Chondrocyte (in vitro differentiated cells): ENCODE measurements at regions not wholly inside any gene's neighbourhood (a gene's known extent, or its start where the extent isn't known, plus 50 kb on each side); places are given as distances from the start of the nearest gene placed in this dataset.

Experiments
- DNase-seq: peaks from one replicate; pipeline ENCODE4 v3.0.0; 2021; ENCODE audit warnings: mixed read lengths, low spot score
- H3K27ac Mint-ChIP-seq: one replicate; pipeline ENCODE4 v1.8.0; 2021; ENCODE audit warnings: mild to moderate bottlenecking, moderate library complexity, mixed read lengths; ENCODE audit not compliant: unreplicated experiment
- H3K27me3 Mint-ChIP-seq: 2 replicates; pipeline ENCODE4 v1.8.0; 2021; ENCODE audit warnings: low read depth, mixed read lengths
- H3K36me3 Mint-ChIP-seq: 2 replicates; pipeline ENCODE4 v1.8.0; 2021; ENCODE audit warnings: low read depth, mixed read lengths
- H3K4me1 Mint-ChIP-seq: 2 replicates; pipeline ENCODE4 v1.8.0; 2021; ENCODE audit warnings: low read depth, mild to moderate bottlenecking, mixed read lengths
- H3K4me3 Mint-ChIP-seq: one replicate; pipeline ENCODE4 v1.8.0; 2021; ENCODE audit warnings: mild to moderate bottlenecking, moderate library complexity, mixed read lengths; ENCODE audit not compliant: unreplicated experiment
- H3K9me3 Mint-ChIP-seq: 2 replicates; pipeline ENCODE4 v1.8.0; 2021; ENCODE audit warnings: low read depth, mixed read lengths
- TF ChIP-seq, protein P1 (sequence below): fragments of 200-600 bp; sonication (generic); IDR thresholded peaks from 2 replicates; pipeline ENCODE4 v1.5.0; 2021; ENCODE audit warnings: antibody characterized with exemption, mild to moderate bottlenecking, moderate library complexity

DNA sequence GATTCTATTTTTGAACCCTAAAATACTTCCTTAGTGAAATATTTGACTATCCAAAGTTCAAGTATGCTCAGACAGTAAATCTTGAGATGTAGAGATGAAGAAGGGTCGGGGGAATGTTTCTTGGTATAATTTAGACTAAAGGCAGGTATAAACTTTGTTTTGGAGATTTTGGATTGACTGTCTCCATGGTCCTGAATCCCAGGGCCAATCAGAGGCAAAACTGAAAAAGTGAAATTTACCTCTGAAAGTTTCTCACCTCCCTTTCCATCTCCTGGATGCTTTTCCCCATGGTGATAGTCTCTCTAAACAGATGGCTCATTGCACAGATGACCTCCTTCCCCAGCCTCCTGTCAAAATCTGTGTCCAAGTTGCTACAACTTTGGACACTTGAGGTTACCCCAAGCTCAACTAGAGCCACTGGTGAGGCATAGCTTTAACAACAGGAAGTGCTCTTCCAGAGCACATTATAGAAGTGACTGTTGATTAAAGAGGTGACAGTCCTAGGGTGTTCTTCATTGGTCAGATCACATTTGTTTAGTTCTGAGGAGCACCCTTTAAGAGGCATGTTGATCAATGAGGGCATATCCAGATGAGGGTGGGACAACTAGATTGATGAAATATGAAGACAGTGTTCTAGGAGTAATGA, 128.4 kb downstream of the AKAP11 start:
- TF ChIP-seq, protein P1, sequence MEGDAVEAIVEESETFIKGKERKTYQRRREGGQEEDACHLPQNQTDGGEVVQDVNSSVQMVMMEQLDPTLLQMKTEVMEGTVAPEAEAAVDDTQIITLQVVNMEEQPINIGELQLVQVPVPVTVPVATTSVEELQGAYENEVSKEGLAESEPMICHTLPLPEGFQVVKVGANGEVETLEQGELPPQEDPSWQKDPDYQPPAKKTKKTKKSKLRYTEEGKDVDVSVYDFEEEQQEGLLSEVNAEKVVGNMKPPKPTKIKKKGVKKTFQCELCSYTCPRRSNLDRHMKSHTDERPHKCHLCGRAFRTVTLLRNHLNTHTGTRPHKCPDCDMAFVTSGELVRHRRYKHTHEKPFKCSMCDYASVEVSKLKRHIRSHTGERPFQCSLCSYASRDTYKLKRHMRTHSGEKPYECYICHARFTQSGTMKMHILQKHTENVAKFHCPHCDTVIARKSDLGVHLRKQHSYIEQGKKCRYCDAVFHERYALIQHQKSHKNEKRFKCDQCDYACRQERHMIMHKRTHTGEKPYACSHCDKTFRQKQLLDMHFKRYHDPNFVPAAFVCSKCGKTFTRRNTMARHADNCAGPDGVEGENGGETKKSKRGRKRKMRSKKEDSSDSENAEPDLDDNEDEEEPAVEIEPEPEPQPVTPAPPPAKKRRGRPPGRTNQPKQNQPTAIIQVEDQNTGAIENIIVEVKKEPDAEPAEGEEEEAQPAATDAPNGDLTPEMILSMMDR = no peak
- peaks cover 2% of the 10 kb centered on the region for H3K36me3 Mint-ChIP-seq
- no peaks in the 10 kb centered on the region for H3K9me3 Mint-ChIP-seq
- H3K27me3 Mint-ChIP-seq = peaks cover 17% of the 10 kb centered on the region
- no peak for DNase-seq
- H3K4me3 Mint-ChIP-seq = no peak overlapping the region
- peaks cover 13% of the 10 kb centered on the region for H3K4me1 Mint-ChIP-seq
- no peak overlapping the region for H3K27ac Mint-ChIP-seq

DNA sequence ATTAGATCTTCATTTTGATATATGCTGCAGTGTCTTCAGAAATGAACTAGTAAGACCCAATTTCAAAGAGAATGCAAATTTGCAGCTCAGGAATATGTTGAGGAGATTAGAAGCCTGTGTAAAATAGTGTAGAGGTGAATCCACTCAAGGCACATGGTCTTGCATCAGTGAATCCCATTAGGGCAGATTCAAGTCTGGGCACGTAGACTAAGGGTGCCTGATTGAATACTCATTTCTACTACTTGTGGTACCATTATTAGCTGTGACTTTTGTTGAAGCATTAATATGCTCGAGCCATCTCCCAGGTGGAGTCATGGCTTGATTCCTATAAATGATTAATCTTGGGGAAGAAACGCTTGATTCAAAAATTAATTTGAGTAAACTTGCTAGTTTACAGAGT, 129.4 kb downstream of the AKAP11 start:
- DNase-seq = no peak
- TF ChIP-seq, protein P1 = no peak
- no peak overlapping the region for H3K4me3 Mint-ChIP-seq

DNA sequence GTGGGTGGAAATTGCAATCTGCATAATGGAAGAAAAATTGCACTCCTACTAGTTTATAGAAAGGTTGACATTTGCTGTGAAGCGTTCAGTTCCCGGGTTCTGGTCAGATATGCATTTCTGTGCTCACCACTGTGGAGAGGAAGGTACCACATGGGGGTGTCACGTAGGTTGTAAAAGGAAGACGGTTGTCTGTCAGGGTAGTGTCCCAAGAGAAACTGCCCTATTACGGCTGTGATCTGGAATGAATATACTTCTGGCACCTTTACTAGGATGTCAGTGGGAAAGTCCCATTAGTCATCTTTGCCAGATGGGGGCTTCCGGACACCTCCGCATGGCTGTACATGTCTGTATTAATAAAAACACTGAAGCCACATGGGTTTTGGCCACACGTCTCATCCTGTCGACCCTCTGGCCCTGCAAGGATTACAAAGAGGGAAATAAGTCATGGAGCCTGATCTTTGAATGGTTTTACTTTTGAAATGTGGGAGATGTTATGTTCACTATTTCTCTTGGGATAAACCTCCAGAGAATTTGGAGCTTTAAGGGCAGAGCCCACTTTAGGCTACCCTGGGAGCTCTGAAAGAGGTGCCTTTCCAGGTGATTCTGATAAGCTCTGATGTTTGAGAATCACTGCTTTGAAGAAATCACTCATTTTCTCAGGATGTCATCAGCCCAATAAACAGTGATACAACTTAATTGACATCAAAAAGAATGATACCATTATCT, 133.9 kb downstream of the AKAP11 start:
- H3K36me3 Mint-ChIP-seq = no peaks in the 10 kb centered on the region
- no peak overlapping the region for H3K4me3 Mint-ChIP-seq
- H3K4me1 Mint-ChIP-seq = peaks cover 2% of the 10 kb centered on the region
- no peaks in the 10 kb centered on the region for H3K9me3 Mint-ChIP-seq
- no peak overlapping the region for H3K27ac Mint-ChIP-seq
- DNase-seq = no peak
- H3K27me3 Mint-ChIP-seq = peaks cover 14% of the 10 kb centered on the region
- TF ChIP-seq, protein P1 = no peak

More for the DNA sequence above, 129.4 kb downstream of the AKAP11 start:
- H3K27ac Mint-ChIP-seq = no peak overlapping the region
- peaks cover 2% of the 10 kb centered on the region for H3K36me3 Mint-ChIP-seq
- H3K4me1 Mint-ChIP-seq = peaks cover 15% of the 10 kb centered on the region
- H3K9me3 Mint-ChIP-seq = no peaks in the 10 kb centered on the region
- peaks cover 17% of the 10 kb centered on the region for H3K27me3 Mint-ChIP-seq

DNA sequence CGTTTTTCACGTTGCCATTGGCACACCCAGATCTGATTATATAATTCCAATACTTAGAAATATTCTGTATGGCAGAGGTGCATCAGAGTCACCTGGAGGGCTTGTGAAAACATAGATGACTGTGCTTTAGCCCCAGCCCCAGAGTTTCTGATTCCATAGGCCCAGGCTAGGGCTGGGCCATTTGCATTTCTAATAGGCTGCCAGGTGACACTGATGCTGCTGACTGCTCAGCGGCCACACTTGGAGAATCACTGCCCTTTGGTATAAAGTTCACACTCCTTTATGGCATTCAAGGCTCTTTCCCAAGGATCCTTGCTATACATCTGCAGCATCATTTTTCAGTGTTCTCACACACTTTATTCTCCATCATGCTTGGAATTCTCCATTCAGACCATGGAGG, 137.1 kb downstream of the AKAP11 start:
- DNase-seq = no peak
- no peak overlapping the region for H3K4me3 Mint-ChIP-seq
- no peak overlapping the region for H3K27ac Mint-ChIP-seq
- H3K27me3 Mint-ChIP-seq = peaks cover 18% of the 10 kb centered on the region
- H3K36me3 Mint-ChIP-seq = no peaks in the 10 kb centered on the region
- H3K9me3 Mint-ChIP-seq = no peaks in the 10 kb centered on the region
- TF ChIP-seq, protein P1 = no peak
- peaks cover 2% of the 10 kb centered on the region for H3K4me1 Mint-ChIP-seq

DNA sequence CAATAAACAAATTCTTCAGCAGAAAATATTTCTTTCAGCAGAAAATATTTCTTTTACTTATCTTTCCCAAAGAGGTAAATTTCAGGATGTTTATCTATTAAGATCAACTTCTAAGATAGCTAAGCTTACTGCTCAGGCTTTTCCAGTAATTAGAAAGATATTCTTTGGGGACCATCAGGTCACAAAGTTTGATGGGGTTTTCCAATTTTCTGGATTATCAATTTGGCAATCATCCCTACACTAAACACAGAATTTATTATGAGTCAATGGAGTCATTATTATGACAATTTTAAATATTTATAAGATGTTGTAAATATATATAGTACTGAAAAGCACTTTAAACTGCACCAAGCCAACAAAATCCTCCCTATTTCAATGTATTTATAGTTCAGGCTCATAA, 137.6 kb downstream of the AKAP11 start:
- Mint-ChIP-seq H3K27me3 (peaks cover 18% of the 10 kb centered on the region), H3K9me3 (no peaks in the 10 kb centered on the region), H3K27ac (no peak overlapping the region), H3K4me1 (peaks cover 2% of the 10 kb centered on the region), H3K36me3 (no peaks in the 10 kb centered on the region), H3K4me3 (no peak overlapping the region)
- TF ChIP-seq, protein P1 = no peak
- DNase-seq = no peak
